ENCODE measurements at regions not wholly inside any gene's neighbourhood (a gene's known extent, or its start where the extent isn't known, plus 50 kb on each side); places are given as distances from the start of the nearest gene placed in this dataset.

- no peak for DNase-seq (ENCODE audit: extremely low read depth in 1 of 2, low read depth in 1 of 2)
Observed at GRCh38 chr14:71201840-71202239, 294.6 kb downstream of the PCNX1 start.

GRCh38 chr14:71202881-71203280 is 295.6 kb downstream of the PCNX1 start:
- no peak for DNase-seq (ENCODE audit: extremely low read depth in 1 of 2, low read depth in 1 of 2)

- DNase-seq (ENCODE audit: extremely low read depth in 1 of 2, low read depth in 1 of 2), result no peak
Observed at GRCh38 chr14:71203306-71203705, 296.0 kb downstream of the PCNX1 start.

- no peak for DNase-seq (ENCODE audit: extremely low read depth in 1 of 2, low read depth in 1 of 2)
Observed at GRCh38 chr14:71204231-71204630, 297.0 kb downstream of the PCNX1 start.

GRCh38 chr14:71204768-71205167 is 297.5 kb downstream of the PCNX1 start:
- no peak for DNase-seq (ENCODE audit: extremely low read depth in 1 of 2, low read depth in 1 of 2)

- DNase-seq (ENCODE audit: extremely low read depth in 1 of 2, low read depth in 1 of 2), result no peak
Observed at GRCh38 chr14:71206123-71206522, 298.9 kb downstream of the PCNX1 start.

GRCh38 chr14:71206766-71207371 is 299.6 kb downstream of the PCNX1 start:
- DNase-seq (ENCODE audit: extremely low read depth in 1 of 2, low read depth in 1 of 2), result no peak

- DNase-seq (ENCODE audit: extremely low read depth in 1 of 2, low read depth in 1 of 2), result no peak
Observed at GRCh38 chr14:71208702-71209357, 301.6 kb downstream of the PCNX1 start.

- no peak for DNase-seq (ENCODE audit: extremely low read depth in 1 of 2, low read depth in 1 of 2)
Observed at GRCh38 chr14:71209888-71210287, 302.6 kb downstream of the PCNX1 start.

- no peak for DNase-seq (ENCODE audit: extremely low read depth in 1 of 2, low read depth in 1 of 2)
Observed at GRCh38 chr14:71212093-71212492, 304.8 kb downstream of the PCNX1 start.

- no peak for DNase-seq (ENCODE audit: extremely low read depth in 1 of 2, low read depth in 1 of 2)
Observed at GRCh38 chr14:71212683-71213107, 305.4 kb downstream of the PCNX1 start.

GRCh38 chr14:71214241-71214640 is 307.0 kb downstream of the PCNX1 start:
- no peak for DNase-seq (ENCODE audit: extremely low read depth in 1 of 2, low read depth in 1 of 2)

- DNase-seq (ENCODE audit: extremely low read depth in 1 of 2, low read depth in 1 of 2), result no peak
Observed at GRCh38 chr14:71220462-71220861, 313.2 kb downstream of the PCNX1 start.

GRCh38 chr14:71221119-71221518 is 313.9 kb downstream of the PCNX1 start:
- DNase-seq (ENCODE audit: extremely low read depth in 1 of 2, low read depth in 1 of 2), result no peak

GRCh38 chr14:71225113-71225512 is 317.9 kb downstream of the PCNX1 start:
- DNase-seq (ENCODE audit: extremely low read depth in 1 of 2, low read depth in 1 of 2), result no peak

- DNase-seq (ENCODE audit: extremely low read depth in 1 of 2, low read depth in 1 of 2), result no peak
Observed at GRCh38 chr14:71228711-71229110, 321.5 kb downstream of the PCNX1 start.

- no peak for DNase-seq (ENCODE audit: extremely low read depth in 1 of 2, low read depth in 1 of 2)
Observed at GRCh38 chr14:71229875-71230274, 322.6 kb downstream of the PCNX1 start.

GRCh38 chr14:71230897-71231296 is 323.6 kb downstream of the PCNX1 start:
- no peak for DNase-seq (ENCODE audit: extremely low read depth in 1 of 2, low read depth in 1 of 2)

- no peak for DNase-seq (ENCODE audit: extremely low read depth in 1 of 2, low read depth in 1 of 2)
Observed at GRCh38 chr14:71231521-71232393, 324.5 kb downstream of the PCNX1 start.

GRCh38 chr14:71232506-71232905 is 325.2 kb downstream of the PCNX1 start:
- DNase-seq (ENCODE audit: extremely low read depth in 1 of 2, low read depth in 1 of 2), result no peak

- no peak for DNase-seq (ENCODE audit: extremely low read depth in 1 of 2, low read depth in 1 of 2)
Observed at GRCh38 chr14:71235875-71236274, 328.6 kb downstream of the PCNX1 start.

- DNase-seq (ENCODE audit: extremely low read depth in 1 of 2, low read depth in 1 of 2), result no peak
Observed at GRCh38 chr14:71236487-71236886, 329.2 kb downstream of the PCNX1 start.
